ENCODE measurements at regions not wholly inside any gene's neighbourhood (a gene's known extent, or its start where the extent isn't known, plus 50 kb on each side); places are given as distances from the start of the nearest gene placed in this dataset.
"Not testable (repeated sequence)": the region's sequence is repeated elsewhere in the genome, so short reads cannot be mapped to it uniquely, and the experiment has no call there.

DNA sequence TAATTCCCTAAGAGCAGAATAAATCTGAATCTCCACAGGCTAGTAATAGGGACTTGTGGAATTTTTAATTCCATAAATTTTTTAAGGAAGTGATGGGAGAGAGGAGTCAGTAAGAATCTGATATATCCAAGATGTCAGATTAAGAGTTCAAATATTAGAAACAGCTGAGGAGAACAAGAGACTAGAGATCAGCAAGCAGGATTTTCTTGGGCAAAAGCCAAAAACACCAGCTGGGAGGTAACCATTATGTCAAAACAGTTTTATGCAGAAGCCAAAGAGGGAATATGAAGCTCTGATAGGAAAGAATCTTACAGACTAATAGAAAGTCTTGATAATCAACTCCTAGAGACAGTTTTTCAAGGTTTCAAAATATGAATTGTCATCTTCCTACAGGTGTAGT, 72.2 kb upstream of the RBPJ start:
- H3K4me2 ChIP-seq (ENCODE audit: insufficient read depth, low read length), result no peak overlapping the region
- DNase-seq (ENCODE audit: insufficient read length, low spot score, missing footprints), result no peak
- H2AFZ ChIP-seq (ENCODE audit: low read length), result no peak overlapping the region
- TF ChIP-seq, protein P1, sequence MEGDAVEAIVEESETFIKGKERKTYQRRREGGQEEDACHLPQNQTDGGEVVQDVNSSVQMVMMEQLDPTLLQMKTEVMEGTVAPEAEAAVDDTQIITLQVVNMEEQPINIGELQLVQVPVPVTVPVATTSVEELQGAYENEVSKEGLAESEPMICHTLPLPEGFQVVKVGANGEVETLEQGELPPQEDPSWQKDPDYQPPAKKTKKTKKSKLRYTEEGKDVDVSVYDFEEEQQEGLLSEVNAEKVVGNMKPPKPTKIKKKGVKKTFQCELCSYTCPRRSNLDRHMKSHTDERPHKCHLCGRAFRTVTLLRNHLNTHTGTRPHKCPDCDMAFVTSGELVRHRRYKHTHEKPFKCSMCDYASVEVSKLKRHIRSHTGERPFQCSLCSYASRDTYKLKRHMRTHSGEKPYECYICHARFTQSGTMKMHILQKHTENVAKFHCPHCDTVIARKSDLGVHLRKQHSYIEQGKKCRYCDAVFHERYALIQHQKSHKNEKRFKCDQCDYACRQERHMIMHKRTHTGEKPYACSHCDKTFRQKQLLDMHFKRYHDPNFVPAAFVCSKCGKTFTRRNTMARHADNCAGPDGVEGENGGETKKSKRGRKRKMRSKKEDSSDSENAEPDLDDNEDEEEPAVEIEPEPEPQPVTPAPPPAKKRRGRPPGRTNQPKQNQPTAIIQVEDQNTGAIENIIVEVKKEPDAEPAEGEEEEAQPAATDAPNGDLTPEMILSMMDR (IDR thresholded peaks at IDR 0.05; ENCODE audit: extremely low read depth, low read depth, low read length), result no peak
- no peaks in the 10 kb centered on the region for H4K20me1 ChIP-seq (ENCODE audit: insufficient read depth, low read length)
- H3K9me3 ChIP-seq (ENCODE audit: low read depth, low read length), result no peaks in the 10 kb centered on the region
- no peaks in the 10 kb centered on the region for H3K4me1 ChIP-seq (ENCODE audit: insufficient read depth, low read length)
- H3K27ac ChIP-seq (ENCODE audit: low read depth, low read length), result no peak overlapping the region
- no peaks in the 10 kb centered on the region for H3K36me3 ChIP-seq (ENCODE audit: insufficient read depth, low read length)
- H3K4me3 ChIP-seq (ENCODE audit: insufficient read depth, low read length), result no peak overlapping the region
- H3K27me3 ChIP-seq (ENCODE audit: insufficient read depth, low read length), result no peaks in the 10 kb centered on the region
- no peaks in the 10 kb centered on the region for H3K79me2 ChIP-seq (ENCODE audit: insufficient read depth, low read length)

- Histone ChIP-seq H3K27ac (ENCODE audit: low read depth, low read length) (no peak overlapping the region), H3K4me1 (ENCODE audit: insufficient read depth, low read length) (no peaks in the 10 kb centered on the region), H4K20me1 (ENCODE audit: insufficient read depth, low read length) (no peaks in the 10 kb centered on the region), H3K4me3 (ENCODE audit: insufficient read depth, low read length) (no peak overlapping the region), H3K4me2 (ENCODE audit: insufficient read depth, low read length) (no peak overlapping the region), H2AFZ (ENCODE audit: low read length) (no peak overlapping the region), H3K27me3 (ENCODE audit: insufficient read depth, low read length) (no peaks in the 10 kb centered on the region), H3K79me2 (ENCODE audit: insufficient read depth, low read length) (no peaks in the 10 kb centered on the region), H3K36me3 (ENCODE audit: insufficient read depth, low read length) (no peaks in the 10 kb centered on the region), H3K9me3 (ENCODE audit: low read depth, low read length) (no peaks in the 10 kb centered on the region)
- no peak for DNase-seq (ENCODE audit: insufficient read length, low spot score, missing footprints)
- TF ChIP-seq, protein P1 (IDR thresholded peaks at IDR 0.05; ENCODE audit: extremely low read depth, low read depth, low read length), result no peak
Measured at GRCh38 chr4:26252349-26253025, 68.3 kb upstream of the RBPJ start.

GRCh38 chr4:26253968-26254367, 66.8 kb upstream of the RBPJ start:
- no peak overlapping the region for H2AFZ ChIP-seq (ENCODE audit: low read length)
- no peak for DNase-seq (ENCODE audit: insufficient read length, low spot score, missing footprints)
- no peak overlapping the region for H3K4me2 ChIP-seq (ENCODE audit: insufficient read depth, low read length)
- no peaks in the 10 kb centered on the region for H3K79me2 ChIP-seq (ENCODE audit: insufficient read depth, low read length)
- H4K20me1 ChIP-seq (ENCODE audit: insufficient read depth, low read length), result no peaks in the 10 kb centered on the region
- H3K27me3 ChIP-seq (ENCODE audit: insufficient read depth, low read length), result peaks cover 2% of the 10 kb centered on the region
- no peaks in the 10 kb centered on the region for H3K9me3 ChIP-seq (ENCODE audit: low read depth, low read length)
- H3K36me3 ChIP-seq (ENCODE audit: insufficient read depth, low read length), result no peaks in the 10 kb centered on the region
- no peak overlapping the region for H3K27ac ChIP-seq (ENCODE audit: low read depth, low read length)
- H3K4me1 ChIP-seq (ENCODE audit: insufficient read depth, low read length), result no peaks in the 10 kb centered on the region
- TF ChIP-seq, protein P1 (IDR thresholded peaks at IDR 0.05; ENCODE audit: extremely low read depth, low read depth, low read length), result no peak
- no peak overlapping the region for H3K4me3 ChIP-seq (ENCODE audit: insufficient read depth, low read length)

GRCh38 chr4:26255989-26256388, 64.8 kb upstream of the RBPJ start:
- H3K27me3 ChIP-seq (ENCODE audit: insufficient read depth, low read length), result peaks cover 2% of the 10 kb centered on the region
- peak; percentile 69 for DNase-seq (ENCODE audit: insufficient read length, low spot score, missing footprints)
- no peaks in the 10 kb centered on the region for H3K9me3 ChIP-seq (ENCODE audit: low read depth, low read length)
- H3K4me1 ChIP-seq (ENCODE audit: insufficient read depth, low read length), result no peaks in the 10 kb centered on the region
- no peak overlapping the region for H3K4me3 ChIP-seq (ENCODE audit: insufficient read depth, low read length)
- no peaks in the 10 kb centered on the region for H4K20me1 ChIP-seq (ENCODE audit: insufficient read depth, low read length)
- H3K36me3 ChIP-seq (ENCODE audit: insufficient read depth, low read length), result no peaks in the 10 kb centered on the region
- H3K27ac ChIP-seq (ENCODE audit: low read depth, low read length), result no peak overlapping the region
- no peaks in the 10 kb centered on the region for H3K79me2 ChIP-seq (ENCODE audit: insufficient read depth, low read length)
- TF ChIP-seq, protein P1 (IDR thresholded peaks at IDR 0.05; ENCODE audit: extremely low read depth, low read depth, low read length), result no peak
- no peak overlapping the region for H3K4me2 ChIP-seq (ENCODE audit: insufficient read depth, low read length)
- no peak overlapping the region for H2AFZ ChIP-seq (ENCODE audit: low read length)

DNA sequence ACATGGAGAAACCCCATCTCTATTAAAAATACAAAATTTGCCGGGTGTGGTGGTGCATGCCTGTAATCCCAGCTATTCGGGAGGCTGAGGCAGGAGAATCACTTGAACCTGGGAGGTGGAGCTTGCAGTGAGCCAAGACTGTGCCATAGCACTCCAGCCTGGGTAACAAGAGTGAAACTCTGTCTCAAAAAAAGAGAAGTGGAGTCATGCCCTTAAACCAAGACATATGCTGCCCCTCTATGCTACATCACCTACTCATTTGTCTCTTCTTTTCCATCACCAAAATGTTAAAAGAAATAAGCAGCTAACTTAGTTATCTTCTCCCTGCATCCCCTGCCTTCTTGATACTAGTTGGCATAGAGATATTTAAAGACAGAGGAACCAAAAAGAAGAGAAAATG, 63.4 kb upstream of the RBPJ start:
- not testable (repeated sequence) for H3K36me3 ChIP-seq (ENCODE audit: insufficient read depth, low read length); H4K20me1 ChIP-seq (ENCODE audit: insufficient read depth, low read length); H3K79me2 ChIP-seq (ENCODE audit: insufficient read depth, low read length); H3K27ac ChIP-seq (ENCODE audit: low read depth, low read length); H3K9me3 ChIP-seq (ENCODE audit: low read depth, low read length); DNase-seq (ENCODE audit: insufficient read length, low spot score, missing footprints); H3K4me1 ChIP-seq (ENCODE audit: insufficient read depth, low read length); H3K4me3 ChIP-seq (ENCODE audit: insufficient read depth, low read length); H2AFZ ChIP-seq (ENCODE audit: low read length); H3K4me2 ChIP-seq (ENCODE audit: insufficient read depth, low read length); H3K27me3 ChIP-seq (ENCODE audit: insufficient read depth, low read length)
